ENCODE measurements at regions not wholly inside any gene's neighbourhood (a gene's known extent, or its start where the extent isn't known, plus 50 kb on each side); places are given as distances from the start of the nearest gene placed in this dataset.

- DNase-seq (ENCODE audit: extremely low spot score in 2 of 2): no peak
- no peaks in the 10 kb centered on the region for H3K27me3 ChIP-seq
- no peaks in the 10 kb centered on the region for H3K4me1 ChIP-seq
- peak; percentile 44 to 78 (median 58) for TF ChIP-seq CTCF (IDR thresholded peaks at IDR 0.05)
- no peak for TF ChIP-seq POLR2AphosphoS5 (IDR thresholded peaks at IDR 0.05; ENCODE audit: insufficient read depth in 1 of 2, low read depth in 1 of 2)
- TF ChIP-seq POLR2A (IDR thresholded peaks at IDR 0.05): no peak
- no peaks in the 10 kb centered on the region for H3K36me3 ChIP-seq
- H3K9me3 ChIP-seq: no peaks in the 10 kb centered on the region
- H3K27ac ChIP-seq: no peak overlapping the region
- intact Hi-C loops (cut with DNase I): loop anchor here (5.0 kb wide), 1 partner anchor 942 kb away; no protein-coding TSS in a partner anchor
- no peak overlapping the region for H3K4me3 ChIP-seq
Measured at GRCh38 chr6:87929843-87930288, 117.8 kb upstream of the SPACA1 start.

GRCh38 chr6:87926687-87927086, 121.0 kb upstream of the SPACA1 start:
- Histone ChIP-seq H3K4me1 (no peaks in the 10 kb centered on the region), H3K27ac (no peak overlapping the region), H3K27me3 (no peaks in the 10 kb centered on the region), H3K4me3 (no peak overlapping the region), H3K36me3 (no peaks in the 10 kb centered on the region), H3K9me3 (no peaks in the 10 kb centered on the region)
- intact Hi-C loops (cut with DNase I): loop anchor here (5.0 kb wide), 1 partner anchor 946 kb away; no protein-coding TSS in a partner anchor
- no peak for DNase-seq (ENCODE audit: extremely low spot score in 2 of 2)
- no peak for TF ChIP-seq POLR2AphosphoS5 (IDR thresholded peaks at IDR 0.05; ENCODE audit: insufficient read depth in 1 of 2, low read depth in 1 of 2)
- no peak for TF ChIP-seq CTCF (IDR thresholded peaks at IDR 0.05)

GRCh38 chr6:87926072-87926471, 121.6 kb upstream of the SPACA1 start:
- H3K9me3 ChIP-seq: no peaks in the 10 kb centered on the region
- intact Hi-C loops (cut with DNase I): loop anchor here (5.0 kb wide), 1 partner anchor 946 kb away; no protein-coding TSS in a partner anchor
- H3K27ac ChIP-seq: no peak overlapping the region
- H3K36me3 ChIP-seq: no peaks in the 10 kb centered on the region
- no peak overlapping the region for H3K4me3 ChIP-seq
- no peak for DNase-seq (ENCODE audit: extremely low spot score in 2 of 2)
- no peaks in the 10 kb centered on the region for H3K27me3 ChIP-seq
- no peaks in the 10 kb centered on the region for H3K4me1 ChIP-seq
- TF ChIP-seq POLR2AphosphoS5 (IDR thresholded peaks at IDR 0.05; ENCODE audit: insufficient read depth in 1 of 2, low read depth in 1 of 2): no peak
- TF ChIP-seq POLR2A (IDR thresholded peaks at IDR 0.05): no peak
- no peak for TF ChIP-seq CTCF (IDR thresholded peaks at IDR 0.05)

GRCh38 chr6:87925373-87926060, 122.1 kb upstream of the SPACA1 start:
- intact Hi-C loops (cut with DNase I): loop anchor here (5.0 kb wide), 1 partner anchor 947 kb away; no protein-coding TSS in a partner anchor

More at GRCh38 chr6:87925373-87926060, 122.1 kb upstream of the SPACA1 start:
- no peak for DNase-seq (ENCODE audit: extremely low spot score in 2 of 2)
- Histone ChIP-seq H3K9me3 (no peaks in the 10 kb centered on the region), H3K27me3 (no peaks in the 10 kb centered on the region), H3K27ac (no peak overlapping the region), H3K4me1 (no peaks in the 10 kb centered on the region), H3K4me3 (no peak overlapping the region), H3K36me3 (no peaks in the 10 kb centered on the region)
- TF ChIP-seq CTCF (IDR thresholded peaks at IDR 0.05): no peak
- no peak for TF ChIP-seq POLR2A (IDR thresholded peaks at IDR 0.05)
- no peak for TF ChIP-seq POLR2AphosphoS5 (IDR thresholded peaks at IDR 0.05; ENCODE audit: insufficient read depth in 1 of 2, low read depth in 1 of 2)
